Panc1 (cell line): ENCODE measurements at regions not wholly inside any gene's neighbourhood (a gene's known extent, or its start where the extent isn't known, plus 50 kb on each side); places are given as distances from the start of the nearest gene placed in this dataset.
A peak's percentile ranks its signal among the peaks of the same experiment; 100 is the strongest.

Source experiments
- ATAC-seq: fragments of 200-7000 bp; cut with Tn5 transposase; 2 replicates; pipeline ENCODE4 v1.9.1; 2020; ENCODE audit warnings: mild to moderate bottlenecking, moderate library complexity
- BruUV-seq: library from RNA; stranded (reverse); fragments of 400-500 nt; replicated peaks from 2 replicates; lab custom pipeline; 2021; lab: Mats Ljungman, UMichigan
- CTCF ChIA-PET: fragments of 300-600 bp; sonication (Branson Sonifier 250); formaldehyde crosslinking; loops from one replicate; lab custom pipeline; 2022; ENCODE audit warnings: antibody characterized with exemption; lab: Charles Lee
- POLR2A ChIA-PET: fragments of 300-600 bp; sonication (Branson Sonifier 250); formaldehyde crosslinking; loops from one replicate; lab custom pipeline; 2022; ENCODE audit warnings: antibody characterized with exemption; lab: Charles Lee
- DNase-seq: peaks from one replicate; pipeline ENCODE4 v3.0.0-alpha.2; 2010; ENCODE audit warnings: low read depth, low spot score
- H3K27ac ChIP-seq: 2 replicates; pipeline ENCODE4 v1.5.1; 2011; ENCODE audit warnings: mild to moderate bottlenecking, low read length, inconsistent platforms
- H3K27me3 ChIP-seq: fragments of 200-500 bp; sonication (Bioruptor generic); 2 replicates; pipeline ENCODE4 v1.6.0; 2014; ENCODE audit warnings: low read length, inconsistent platforms; ENCODE audit not compliant: control insufficient read depth, insufficient read depth
- H3K36me3 ChIP-seq: fragments of 200-500 bp; sonication (Bioruptor generic); 2 replicates; pipeline ENCODE4 v1.5.1; 2014; ENCODE audit warnings: inconsistent platforms, mild to moderate bottlenecking, low read length, moderate library complexity; ENCODE audit not compliant: control insufficient read depth, insufficient read depth
- H3K4me1 ChIP-seq: 2 replicates; pipeline ENCODE4 v1.5.1; 2011; ENCODE audit warnings: inconsistent platforms, mild to moderate bottlenecking, low read length, moderate library complexity; ENCODE audit not compliant: control insufficient read depth, insufficient read depth
- H3K4me3 ChIP-seq, 2 experiments: 2 replicates each; pipeline ENCODE4 v1.5.1; 2011 to 2012; ENCODE audit warnings: low read depth in 2 of 2, low read length in 2 of 2, mild to moderate bottlenecking in 2 of 2, inconsistent platforms in 1 of 2, moderate library complexity in 1 of 2
- H3K9me3 ChIP-seq: fragments of 200-500 bp; sonication (Bioruptor generic); 2 replicates; pipeline ENCODE4 v1.5.1; 2014; ENCODE audit warnings: low read depth, mild to moderate bottlenecking, inconsistent platforms, low read length, moderate library complexity; ENCODE audit not compliant: control insufficient read depth, insufficient read depth
- POLR2AphosphoS5 ChIP-seq: IDR thresholded peaks from 2 replicates; pipeline ENCODE4 v1.6.1; 2012; ENCODE audit warnings: mild to moderate bottlenecking, low read depth, low read length, moderate library complexity
- SIN3A ChIP-seq: IDR thresholded peaks from 2 replicates; pipeline ENCODE4 v1.6.1; 2012; ENCODE audit warnings: low read depth, mild to moderate bottlenecking, low read length, moderate library complexity, borderline replicate concordance; ENCODE audit not compliant: insufficient read depth
- TCF7L2 ChIP-seq: IDR thresholded peaks from 2 replicates; pipeline ENCODE4 v1.6.1; 2011; ENCODE audit warnings: mild to moderate bottlenecking, low read depth, low read length, inconsistent platforms
- in situ Hi-C: cut with HindIII; loops from 2 replicates; pipeline ENCODE4 v1.10.0; 2016; ENCODE audit warnings: low sequenced_read_pairs, low pct_unique_long_range_greater_than_20kb
- intact Hi-C: fragments of 100-400 bp; cut with micrococcal nuclease; formaldehyde crosslinking; loops from one replicate; pipeline ENCODE4 v1.10.0; 2022; ENCODE audit not compliant: unreplicated experiment
- TF ChIP-seq, protein P1 (sequence below): fragments of 450-650 bp; IDR thresholded peaks from 2 replicates; pipeline ENCODE4 v1.5.1; 2017; ENCODE audit warnings: mild to moderate bottlenecking
- TF ChIP-seq, protein P2 (sequence below), 2 experiments: IDR thresholded peaks; 2 replicates each; pipeline ENCODE4 v1.6.1; 2011 to 2012; ENCODE audit warnings: low read depth in 2 of 2, control low read depth in 1 of 2, low read length in 1 of 2, mild to moderate bottlenecking in 1 of 2, moderate library complexity in 1 of 2; ENCODE audit not compliant: insufficient read depth in 1 of 2

DNA sequence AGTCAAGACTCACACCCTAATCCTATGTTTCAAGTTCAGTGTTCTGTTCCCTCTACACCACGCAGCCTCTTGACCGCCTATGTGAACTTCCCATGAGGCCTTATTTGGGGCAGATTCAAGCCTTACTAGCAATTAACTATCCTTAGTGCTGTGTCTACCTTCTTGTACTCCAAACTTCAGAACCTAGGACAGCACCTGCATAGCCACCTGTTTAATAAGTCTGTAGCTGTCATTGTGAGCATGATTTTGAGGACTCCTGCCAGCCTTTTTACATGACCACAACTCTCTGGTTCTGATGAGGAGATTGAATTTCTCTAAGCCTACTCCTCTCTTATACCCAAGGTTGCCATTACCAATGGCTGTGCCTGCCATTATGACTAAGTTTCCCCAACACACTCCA, 50.8 kb upstream of the PCSK1 start:
- no TSS peak for BruUV-seq
- Histone ChIP-seq H3K4me1 (no peaks in the 10 kb centered on the region), H3K36me3 (no peaks in the 10 kb centered on the region), H3K27ac (no peak overlapping the region), H3K27me3 (peaks cover 8% of the 10 kb centered on the region), H3K9me3 (no peaks in the 10 kb centered on the region), H3K4me3 (no peak overlapping the region)
- ChIA-PET CTCF (no interaction called here), POLR2A (interaction anchor here (0.7 kb wide), 1 partner anchor 71 kb away, joined by 3 read pairs; no protein-coding TSS in a partner anchor)
- in situ Hi-C loops: no loop called here
- ATAC-seq (no peak), DNase-seq (no peak)
- intact Hi-C loops: no loop called here
- TF ChIP-seq TCF7L2 (no peak), SIN3A (no peak), POLR2AphosphoS5 (no peak)
- TF ChIP-seq, protein P1, sequence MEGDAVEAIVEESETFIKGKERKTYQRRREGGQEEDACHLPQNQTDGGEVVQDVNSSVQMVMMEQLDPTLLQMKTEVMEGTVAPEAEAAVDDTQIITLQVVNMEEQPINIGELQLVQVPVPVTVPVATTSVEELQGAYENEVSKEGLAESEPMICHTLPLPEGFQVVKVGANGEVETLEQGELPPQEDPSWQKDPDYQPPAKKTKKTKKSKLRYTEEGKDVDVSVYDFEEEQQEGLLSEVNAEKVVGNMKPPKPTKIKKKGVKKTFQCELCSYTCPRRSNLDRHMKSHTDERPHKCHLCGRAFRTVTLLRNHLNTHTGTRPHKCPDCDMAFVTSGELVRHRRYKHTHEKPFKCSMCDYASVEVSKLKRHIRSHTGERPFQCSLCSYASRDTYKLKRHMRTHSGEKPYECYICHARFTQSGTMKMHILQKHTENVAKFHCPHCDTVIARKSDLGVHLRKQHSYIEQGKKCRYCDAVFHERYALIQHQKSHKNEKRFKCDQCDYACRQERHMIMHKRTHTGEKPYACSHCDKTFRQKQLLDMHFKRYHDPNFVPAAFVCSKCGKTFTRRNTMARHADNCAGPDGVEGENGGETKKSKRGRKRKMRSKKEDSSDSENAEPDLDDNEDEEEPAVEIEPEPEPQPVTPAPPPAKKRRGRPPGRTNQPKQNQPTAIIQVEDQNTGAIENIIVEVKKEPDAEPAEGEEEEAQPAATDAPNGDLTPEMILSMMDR: no peak
- TF ChIP-seq, protein P2, sequence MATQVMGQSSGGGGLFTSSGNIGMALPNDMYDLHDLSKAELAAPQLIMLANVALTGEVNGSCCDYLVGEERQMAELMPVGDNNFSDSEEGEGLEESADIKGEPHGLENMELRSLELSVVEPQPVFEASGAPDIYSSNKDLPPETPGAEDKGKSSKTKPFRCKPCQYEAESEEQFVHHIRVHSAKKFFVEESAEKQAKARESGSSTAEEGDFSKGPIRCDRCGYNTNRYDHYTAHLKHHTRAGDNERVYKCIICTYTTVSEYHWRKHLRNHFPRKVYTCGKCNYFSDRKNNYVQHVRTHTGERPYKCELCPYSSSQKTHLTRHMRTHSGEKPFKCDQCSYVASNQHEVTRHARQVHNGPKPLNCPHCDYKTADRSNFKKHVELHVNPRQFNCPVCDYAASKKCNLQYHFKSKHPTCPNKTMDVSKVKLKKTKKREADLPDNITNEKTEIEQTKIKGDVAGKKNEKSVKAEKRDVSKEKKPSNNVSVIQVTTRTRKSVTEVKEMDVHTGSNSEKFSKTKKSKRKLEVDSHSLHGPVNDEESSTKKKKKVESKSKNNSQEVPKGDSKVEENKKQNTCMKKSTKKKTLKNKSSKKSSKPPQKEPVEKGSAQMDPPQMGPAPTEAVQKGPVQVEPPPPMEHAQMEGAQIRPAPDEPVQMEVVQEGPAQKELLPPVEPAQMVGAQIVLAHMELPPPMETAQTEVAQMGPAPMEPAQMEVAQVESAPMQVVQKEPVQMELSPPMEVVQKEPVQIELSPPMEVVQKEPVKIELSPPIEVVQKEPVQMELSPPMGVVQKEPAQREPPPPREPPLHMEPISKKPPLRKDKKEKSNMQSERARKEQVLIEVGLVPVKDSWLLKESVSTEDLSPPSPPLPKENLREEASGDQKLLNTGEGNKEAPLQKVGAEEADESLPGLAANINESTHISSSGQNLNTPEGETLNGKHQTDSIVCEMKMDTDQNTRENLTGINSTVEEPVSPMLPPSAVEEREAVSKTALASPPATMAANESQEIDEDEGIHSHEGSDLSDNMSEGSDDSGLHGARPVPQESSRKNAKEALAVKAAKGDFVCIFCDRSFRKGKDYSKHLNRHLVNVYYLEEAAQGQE (IDR thresholded peaks at IDR 0.05; ENCODE audit: insufficient read depth in 1 of 2, low read depth in 2 of 2, low read length in 1 of 2): peak; percentile 88 to 91

DNA sequence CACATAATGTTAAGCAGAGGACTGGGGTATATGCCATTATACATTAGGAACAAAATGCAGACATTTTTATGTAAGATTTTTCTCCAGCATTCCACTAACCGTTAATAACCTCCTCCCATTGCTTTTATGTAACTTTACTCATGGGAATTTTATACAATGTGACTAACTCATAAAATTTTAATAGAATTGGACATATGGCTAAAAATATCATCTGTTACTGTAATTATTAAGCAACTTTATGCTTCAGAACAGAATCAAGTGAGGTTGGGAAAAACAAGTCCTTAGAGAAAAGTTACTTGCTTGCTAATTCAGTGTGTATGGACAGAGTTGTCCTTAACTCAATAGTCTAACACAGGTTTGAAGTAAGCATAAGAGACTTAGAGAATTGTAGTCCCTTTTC, 54.8 kb upstream of the PCSK1 start:
- in situ Hi-C loops: no loop called here
- TF ChIP-seq, protein P2 (IDR thresholded peaks at IDR 0.05; ENCODE audit: insufficient read depth in 1 of 2, low read depth in 2 of 2, low read length in 1 of 2): no peak
- TF ChIP-seq SIN3A (no peak), TCF7L2 (no peak), POLR2AphosphoS5 (no peak)
- TF ChIP-seq, protein P1: no peak
- no TSS peak for BruUV-seq
- H3K27ac ChIP-seq: no peak overlapping the region
- no peak for ATAC-seq
- intact Hi-C loops: no loop called here
- POLR2A ChIA-PET: interaction anchor here (0.6 to 0.7 kb wide), 2 partner anchors 11 to 1391 kb away, joined by 3 to 14 read pairs; no protein-coding TSS in a partner anchor
- no peaks in the 10 kb centered on the region for H3K36me3 ChIP-seq
- no peaks in the 10 kb centered on the region for H3K9me3 ChIP-seq
- CTCF ChIA-PET: no interaction called here
- H3K4me1 ChIP-seq: no peaks in the 10 kb centered on the region
- no peak overlapping the region for H3K4me3 ChIP-seq
- peaks cover 3% of the 10 kb centered on the region; the same call in 1 of the 2 replicates for H3K27me3 ChIP-seq
- DNase-seq: no peak
